ENCODE measurements at regions not wholly inside any gene's neighbourhood (a gene's known extent, or its start where the extent isn't known, plus 50 kb on each side); places are given as distances from the start of the nearest gene placed in this dataset.

DNA sequence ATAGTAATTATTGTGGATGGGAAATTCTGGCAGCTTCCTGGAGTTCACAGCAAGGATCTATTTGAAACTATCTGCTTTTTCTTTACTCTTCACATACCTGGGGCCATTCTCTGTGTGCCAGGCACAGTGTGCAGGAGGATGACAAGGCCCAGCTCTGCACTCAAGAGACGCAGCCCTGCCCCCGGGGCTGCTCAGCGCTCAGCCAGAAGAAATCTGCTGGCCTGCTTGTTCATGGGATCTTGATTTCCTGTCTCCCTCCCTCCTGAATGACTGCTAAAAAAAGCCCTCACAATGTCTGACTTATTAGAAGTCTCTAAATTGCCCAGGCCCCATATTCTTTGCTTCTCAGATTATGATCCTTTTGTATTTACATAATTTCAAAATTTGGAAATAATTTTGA, 210.9 kb downstream of the DCDC2C start:
- H3K4me1 ChIP-seq (ENCODE audit: control insufficient read depth in 1 of 2, insufficient read depth in 2 of 2, low read length in 2 of 2), result no peaks in the 10 kb centered on the region
- CTCF ChIA-PET, result no interaction called here
- H3K9ac ChIP-seq (ENCODE audit: low read length), result no peak overlapping the region
- DNase-seq (ENCODE audit: low read depth, low spot score), result no peak
- POLR2A ChIA-PET, result no interaction called here
- intact Hi-C loops (cut with micrococcal nuclease), result no loop called here
- no peaks in the 10 kb centered on the region for H3K9me3 ChIP-seq (ENCODE audit: control insufficient read depth in 1 of 2, insufficient read depth in 1 of 2, low read depth in 1 of 2, low read length in 2 of 2)
- no peaks in the 10 kb centered on the region for H3K9me2 ChIP-seq (ENCODE audit: insufficient read depth)
- no TSS peak for BruUV-seq (replicated peaks)
- no peak overlapping the region for H2AFZ ChIP-seq (ENCODE audit: low read depth, low read length, poor library complexity, severe bottlenecking)
- TF ChIP-seq POLR2AphosphoS5 (IDR thresholded peaks at IDR 0.05; ENCODE audit: low read depth, low read length), result no peak
- TF ChIP-seq, protein P1, sequence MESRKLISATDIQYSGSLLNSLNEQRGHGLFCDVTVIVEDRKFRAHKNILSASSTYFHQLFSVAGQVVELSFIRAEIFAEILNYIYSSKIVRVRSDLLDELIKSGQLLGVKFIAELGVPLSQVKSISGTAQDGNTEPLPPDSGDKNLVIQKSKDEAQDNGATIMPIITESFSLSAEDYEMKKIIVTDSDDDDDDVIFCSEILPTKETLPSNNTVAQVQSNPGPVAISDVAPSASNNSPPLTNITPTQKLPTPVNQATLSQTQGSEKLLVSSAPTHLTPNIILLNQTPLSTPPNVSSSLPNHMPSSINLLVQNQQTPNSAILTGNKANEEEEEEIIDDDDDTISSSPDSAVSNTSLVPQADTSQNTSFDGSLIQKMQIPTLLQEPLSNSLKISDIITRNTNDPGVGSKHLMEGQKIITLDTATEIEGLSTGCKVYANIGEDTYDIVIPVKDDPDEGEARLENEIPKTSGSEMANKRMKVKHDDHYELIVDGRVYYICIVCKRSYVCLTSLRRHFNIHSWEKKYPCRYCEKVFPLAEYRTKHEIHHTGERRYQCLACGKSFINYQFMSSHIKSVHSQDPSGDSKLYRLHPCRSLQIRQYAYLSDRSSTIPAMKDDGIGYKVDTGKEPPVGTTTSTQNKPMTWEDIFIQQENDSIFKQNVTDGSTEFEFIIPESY (IDR thresholded peaks at IDR 0.05; ENCODE audit: extremely low read depth, insufficient replicate concordance, low read length), result no peak
- TF ChIP-seq SP1 (IDR thresholded peaks at IDR 0.05; ENCODE audit: low read depth), result no peak
- TF ChIP-seq EZH2 (IDR thresholded peaks at IDR 0.05), result no peak
- TF ChIP-seq ZFX (IDR thresholded peaks at IDR 0.05), result no peak
- TF ChIP-seq, protein P2, sequence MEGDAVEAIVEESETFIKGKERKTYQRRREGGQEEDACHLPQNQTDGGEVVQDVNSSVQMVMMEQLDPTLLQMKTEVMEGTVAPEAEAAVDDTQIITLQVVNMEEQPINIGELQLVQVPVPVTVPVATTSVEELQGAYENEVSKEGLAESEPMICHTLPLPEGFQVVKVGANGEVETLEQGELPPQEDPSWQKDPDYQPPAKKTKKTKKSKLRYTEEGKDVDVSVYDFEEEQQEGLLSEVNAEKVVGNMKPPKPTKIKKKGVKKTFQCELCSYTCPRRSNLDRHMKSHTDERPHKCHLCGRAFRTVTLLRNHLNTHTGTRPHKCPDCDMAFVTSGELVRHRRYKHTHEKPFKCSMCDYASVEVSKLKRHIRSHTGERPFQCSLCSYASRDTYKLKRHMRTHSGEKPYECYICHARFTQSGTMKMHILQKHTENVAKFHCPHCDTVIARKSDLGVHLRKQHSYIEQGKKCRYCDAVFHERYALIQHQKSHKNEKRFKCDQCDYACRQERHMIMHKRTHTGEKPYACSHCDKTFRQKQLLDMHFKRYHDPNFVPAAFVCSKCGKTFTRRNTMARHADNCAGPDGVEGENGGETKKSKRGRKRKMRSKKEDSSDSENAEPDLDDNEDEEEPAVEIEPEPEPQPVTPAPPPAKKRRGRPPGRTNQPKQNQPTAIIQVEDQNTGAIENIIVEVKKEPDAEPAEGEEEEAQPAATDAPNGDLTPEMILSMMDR (IDR thresholded peaks at IDR 0.05 in 2 of 3, conservative IDR thresholded peaks at IDR 0.05 in 1 of 3; ENCODE audit: borderline replicate concordance in 1 of 3, insufficient read depth in 1 of 3, low read depth in 2 of 3, low read length in 2 of 3), result no peak
- H3K4me3 ChIP-seq (replicated peaks in 1 of 2; ENCODE audit: low read depth in 1 of 2, low read length in 2 of 2), result no peak overlapping the region
- no peak overlapping the region for H3K4me2 ChIP-seq (ENCODE audit: low read length)
- H3K27ac ChIP-seq (ENCODE audit: low read depth, low read length), result no peak overlapping the region
- ATAC-seq, result no peak
- no peaks in the 10 kb centered on the region for H3K79me2 ChIP-seq (ENCODE audit: insufficient read depth, low read length)
- RAD21 ChIA-PET (ENCODE audit: low non-redundant PET in 1 of 2, low total read pairs in 2 of 2, uncharacterized antibody in 2 of 2, unreplicated experiment in 2 of 2), result no interaction called here
- H4K20me1 ChIP-seq (ENCODE audit: insufficient read depth), result no peaks in the 10 kb centered on the region
- H3K27me3 ChIP-seq (ENCODE audit: insufficient read depth, low read length), result peaks cover 4% of the 10 kb centered on the region; the same call in 1 of the 2 replicates
- H3K36me3 ChIP-seq (ENCODE audit: control insufficient read depth in 1 of 2, insufficient read depth in 2 of 2, low read length in 2 of 2), result no peaks in the 10 kb centered on the region
